SK-N-SH treated with all-trans-retinoic acid at 6 μM for 48 hours (cell line): ENCODE measurements at regions not wholly inside any gene's neighbourhood (a gene's known extent, or its start where the extent isn't known, plus 50 kb on each side); places are given as distances from the start of the nearest gene placed in this dataset.

Source experiments
- ATAC-seq: fragments of 200-7000 bp; cut with Tn5 transposase; 3 replicates; pipeline ENCODE4 v1.9.1; 2020; ENCODE audit warnings: mild to moderate bottlenecking, moderate library complexity
- ARNTL ChIP-seq: fragments of 450-650 bp; formaldehyde crosslinking; IDR thresholded peaks from 2 replicates; pipeline ENCODE4 v1.5.0; 2020; ENCODE audit warnings: low read depth, mild to moderate bottlenecking, moderate library complexity, borderline replicate concordance
- BACH2 ChIP-seq: fragments of 250-450 bp; sonication (Bioruptor Pico); IDR thresholded peaks from 2 replicates; pipeline ENCODE4 v1.9.0; 2021; ENCODE audit warnings: mild to moderate bottlenecking, borderline replicate concordance
- CREB5 ChIP-seq: fragments of 250-450 bp; sonication (Bioruptor Pico); IDR thresholded peaks from 2 replicates; pipeline ENCODE4 v1.5.1; 2020; ENCODE audit warnings: low read depth, mild to moderate bottlenecking, moderate library complexity
- CSDC2 ChIP-seq: fragments of 250-450 bp; sonication (Bioruptor Pico); IDR thresholded peaks from 2 replicates; pipeline ENCODE4 v1.5.0; 2020; ENCODE audit warnings: mild to moderate bottlenecking, moderate library complexity
- CSRNP3 ChIP-seq: fragments of 250-450 bp; sonication (Bioruptor Pico); IDR thresholded peaks from 2 replicates; pipeline ENCODE4 v1.5.1; 2021; ENCODE audit warnings: mild to moderate bottlenecking, moderate library complexity
- ESRRG ChIP-seq: fragments of 250-450 bp; sonication (Bioruptor Pico); IDR thresholded peaks from 2 replicates; pipeline ENCODE4 v1.6.1; 2021; ENCODE audit warnings: mild to moderate bottlenecking
- GLIS3 ChIP-seq: fragments of 250-450 bp; sonication (Bioruptor Pico); IDR thresholded peaks from 2 replicates; pipeline ENCODE4 v1.5.0; 2020; ENCODE audit warnings: mild to moderate bottlenecking, moderate library complexity
- ISL1 ChIP-seq: fragments of 250-450 bp; sonication (Bioruptor Pico); IDR thresholded peaks from 2 replicates; pipeline ENCODE4 v2.1.2; 2022; ENCODE audit warnings: mild to moderate bottlenecking, moderate library complexity
- PPARA ChIP-seq: fragments of 250-450 bp; sonication (Bioruptor Pico); IDR thresholded peaks from 2 replicates; pipeline ENCODE4 v1.5.0; 2020; ENCODE audit warnings: mild to moderate bottlenecking, borderline replicate concordance
- RARB ChIP-seq: fragments of 250-450 bp; sonication (Bioruptor Pico); IDR thresholded peaks from 2 replicates; pipeline ENCODE4 v1.8.0; 2021; ENCODE audit warnings: mild to moderate bottlenecking, moderate library complexity
- SNAI2 ChIP-seq: fragments of 250-450 bp; sonication (Bioruptor Pico); IDR thresholded peaks from 2 replicates; pipeline ENCODE4 v1.5.0; 2020; ENCODE audit warnings: mild to moderate bottlenecking, moderate library complexity
- TCF4 ChIP-seq: fragments of 250-450 bp; sonication (Bioruptor Pico); IDR thresholded peaks from 2 replicates; pipeline ENCODE4 v1.8.0; 2021; ENCODE audit warnings: mild to moderate bottlenecking, moderate library complexity, borderline replicate concordance
- TOX ChIP-seq: fragments of 250-450 bp; sonication (Bioruptor Pico); IDR thresholded peaks from 2 replicates; pipeline ENCODE4 v1.8.0; 2021; ENCODE audit warnings: mild to moderate bottlenecking, moderate library complexity, borderline replicate concordance
- TSHZ2 ChIP-seq: fragments of 250-450 bp; sonication (Bioruptor Pico); IDR thresholded peaks from 2 replicates; pipeline ENCODE4 v1.5.0; 2020; ENCODE audit warnings: mild to moderate bottlenecking, moderate library complexity
- ZC3H10 ChIP-seq: fragments of 250-450 bp; sonication (Bioruptor Pico); IDR thresholded peaks from 2 replicates; pipeline ENCODE4 v1.5.1; 2021; ENCODE audit warnings: mild to moderate bottlenecking, moderate library complexity
- ZFP30 ChIP-seq: fragments of 450-650 bp; formaldehyde crosslinking; IDR thresholded peaks from 2 replicates; pipeline ENCODE4 v1.5.0; 2022; ENCODE audit warnings: mild to moderate bottlenecking, moderate library complexity
- ZNF565 ChIP-seq: fragments of 450-650 bp; formaldehyde crosslinking; conservative IDR thresholded peaks from 2 replicates; pipeline ENCODE4 v1.5.0; 2020; ENCODE audit warnings: low read depth, mild to moderate bottlenecking, moderate library complexity
- ZNF70 ChIP-seq: fragments of 450-650 bp; formaldehyde crosslinking; IDR thresholded peaks from 2 replicates; pipeline ENCODE4 v1.5.0; 2020; ENCODE audit warnings: mild to moderate bottlenecking, moderate library complexity
- ZNF8 ChIP-seq: fragments of 450-650 bp; formaldehyde crosslinking; IDR thresholded peaks from 2 replicates; pipeline ENCODE4 v1.5.0; 2020; ENCODE audit warnings: mild to moderate bottlenecking, moderate library complexity
- TF ChIP-seq, protein P1 (sequence below): fragments of 250-450 bp; sonication (Bioruptor Pico); IDR thresholded peaks from 2 replicates; pipeline ENCODE4 v1.8.0; 2021; ENCODE audit warnings: low read depth, mild to moderate bottlenecking, moderate library complexity, borderline replicate concordance
- TF ChIP-seq, protein P2 (sequence below): fragments of 250-450 bp; sonication (Bioruptor Pico); IDR thresholded peaks from 2 replicates; pipeline ENCODE4 v1.8.0; 2020; ENCODE audit warnings: mild to moderate bottlenecking, moderate library complexity, borderline replicate concordance

DNA sequence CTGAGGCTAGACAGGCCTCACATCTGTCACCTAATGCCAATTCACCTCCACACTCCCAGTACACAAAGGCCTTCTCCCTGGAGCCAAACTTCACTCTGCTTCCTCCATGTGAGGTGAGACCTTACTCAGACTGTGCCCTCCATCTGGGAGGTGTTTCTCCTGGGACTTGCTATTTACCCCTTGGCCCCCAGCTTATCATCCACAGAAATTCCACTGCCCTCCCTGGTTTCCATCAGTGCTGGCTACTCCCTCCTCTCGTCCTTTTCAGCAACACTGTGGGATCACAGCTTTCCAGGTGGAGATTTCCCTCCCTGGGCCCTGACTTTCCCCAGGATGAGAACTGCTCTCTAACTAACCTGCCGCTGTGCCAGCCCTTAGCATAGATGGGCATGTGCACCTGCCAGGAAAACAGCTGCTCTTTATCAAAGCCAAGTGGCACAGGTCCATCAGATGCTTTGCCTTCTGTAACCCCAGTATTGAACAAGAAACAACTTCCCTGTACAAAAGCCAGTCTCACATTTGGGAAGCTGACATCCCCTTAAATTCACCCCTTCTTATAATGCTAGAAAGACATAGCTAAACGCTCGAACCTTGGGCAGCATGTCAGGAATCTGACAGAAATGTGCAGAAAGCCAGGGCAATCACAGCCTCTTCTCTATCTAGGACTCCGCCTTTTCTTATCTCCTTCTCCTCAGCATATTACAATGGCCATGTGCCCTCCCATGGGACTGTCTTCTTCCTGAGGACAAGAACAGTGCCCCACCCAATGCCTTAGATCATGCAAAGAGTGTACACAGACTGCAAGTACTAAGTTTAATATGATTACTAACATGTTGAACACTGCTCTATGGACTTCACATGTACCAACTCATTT, 535.5 kb upstream of the ID2 start:
- ATAC-seq, result no peak
- TF ChIP-seq ZNF8 (CRISPR knock-in tag) (no peak), CREB5 (CRISPR knock-in tag) (no peak), TOX (CRISPR knock-in tag) (no peak), ZC3H10 (CRISPR knock-in tag) (no peak), ARNTL (CRISPR knock-in tag) (no peak), ZFP30 (no peak), BACH2 (CRISPR knock-in tag) (no peak), RARB (CRISPR knock-in tag) (no peak), TSHZ2 (CRISPR knock-in tag) (no peak), ESRRG (no peak), TCF4 (no peak)
- TF ChIP-seq, protein P1, sequence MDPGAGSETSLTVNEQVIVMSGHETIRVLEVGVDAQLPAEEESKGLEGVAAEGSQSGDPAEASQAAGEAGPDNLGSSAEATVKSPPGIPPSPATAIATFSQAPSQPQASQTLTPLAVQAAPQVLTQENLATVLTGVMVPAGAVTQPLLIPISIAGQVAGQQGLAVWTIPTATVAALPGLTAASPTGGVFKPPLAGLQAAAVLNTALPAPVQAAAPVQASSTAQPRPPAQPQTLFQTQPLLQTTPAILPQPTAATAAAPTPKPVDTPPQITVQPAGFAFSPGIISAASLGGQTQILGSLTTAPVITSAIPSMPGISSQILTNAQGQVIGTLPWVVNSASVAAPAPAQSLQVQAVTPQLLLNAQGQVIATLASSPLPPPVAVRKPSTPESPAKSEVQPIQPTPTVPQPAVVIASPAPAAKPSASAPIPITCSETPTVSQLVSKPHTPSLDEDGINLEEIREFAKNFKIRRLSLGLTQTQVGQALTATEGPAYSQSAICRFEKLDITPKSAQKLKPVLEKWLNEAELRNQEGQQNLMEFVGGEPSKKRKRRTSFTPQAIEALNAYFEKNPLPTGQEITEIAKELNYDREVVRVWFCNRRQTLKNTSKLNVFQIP, result no peak

- 0 out of 2 replicates have a peak, but pooled peaks have one; percentile 61 for TF ChIP-seq CSDC2 (CRISPR knock-in tag)
- TF ChIP-seq ZC3H10 (CRISPR knock-in tag), result no peak
- peak; percentile 53; the same call in 1 of the 2 replicates for TF ChIP-seq CREB5 (CRISPR knock-in tag)
- TF ChIP-seq ISL1 (CRISPR knock-in tag), result peak; percentile 73
- TF ChIP-seq RARB (CRISPR knock-in tag), result no peak
- peak; percentile 71 for ATAC-seq
Observed at GRCh38 chr2:8148260-8149006, 533.4 kb upstream of the ID2 start.

- TF ChIP-seq CSDC2 (CRISPR knock-in tag) (no peak), ISL1 (CRISPR knock-in tag) (no peak), GLIS3 (no peak), CSRNP3 (CRISPR knock-in tag) (no peak), ZNF8 (CRISPR knock-in tag) (no peak), ZNF70 (CRISPR knock-in tag) (no peak), ZNF565 (CRISPR knock-in tag) (no peak), PPARA (CRISPR knock-in tag) (no peak), CREB5 (CRISPR knock-in tag) (no peak), TCF4 (no peak), ARNTL (CRISPR knock-in tag) (no peak), SNAI2 (no peak)
- TF ChIP-seq, protein P1, result no peak
- TF ChIP-seq, protein P2, sequence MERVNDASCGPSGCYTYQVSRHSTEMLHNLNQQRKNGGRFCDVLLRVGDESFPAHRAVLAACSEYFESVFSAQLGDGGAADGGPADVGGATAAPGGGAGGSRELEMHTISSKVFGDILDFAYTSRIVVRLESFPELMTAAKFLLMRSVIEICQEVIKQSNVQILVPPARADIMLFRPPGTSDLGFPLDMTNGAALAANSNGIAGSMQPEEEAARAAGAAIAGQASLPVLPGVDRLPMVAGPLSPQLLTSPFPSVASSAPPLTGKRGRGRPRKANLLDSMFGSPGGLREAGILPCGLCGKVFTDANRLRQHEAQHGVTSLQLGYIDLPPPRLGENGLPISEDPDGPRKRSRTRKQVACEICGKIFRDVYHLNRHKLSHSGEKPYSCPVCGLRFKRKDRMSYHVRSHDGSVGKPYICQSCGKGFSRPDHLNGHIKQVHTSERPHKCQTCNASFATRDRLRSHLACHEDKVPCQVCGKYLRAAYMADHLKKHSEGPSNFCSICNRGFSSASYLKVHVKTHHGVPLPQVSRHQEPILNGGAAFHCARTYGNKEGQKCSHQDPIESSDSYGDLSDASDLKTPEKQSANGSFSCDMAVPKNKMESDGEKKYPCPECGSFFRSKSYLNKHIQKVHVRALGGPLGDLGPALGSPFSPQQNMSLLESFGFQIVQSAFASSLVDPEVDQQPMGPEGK, result no peak
- no peak for ATAC-seq
Observed at GRCh38 chr2:8149007-8149405, 532.9 kb upstream of the ID2 start.
